A673 (cell line): ENCODE measurements at regions not wholly inside any gene's neighbourhood (a gene's known extent, or its start where the extent isn't known, plus 50 kb on each side); places are given as distances from the start of the nearest gene placed in this dataset.

Experiments
- BruUV-seq: library from RNA; stranded (reverse); fragments of 400-500 nt; replicated peaks from 2 replicates; lab custom pipeline; 2021; lab: Mats Ljungman, UMichigan
- CTCF ChIA-PET: fragments of 300-600 bp; sonication (Branson Sonifier 250); formaldehyde crosslinking; loops from one replicate; lab custom pipeline; 2022; ENCODE audit warnings: antibody characterized with exemption; lab: Charles Lee
- POLR2A ChIA-PET: fragments of 300-600 bp; sonication (Branson Sonifier 250); formaldehyde crosslinking; loops from one replicate; lab custom pipeline; 2022; ENCODE audit warnings: antibody characterized with exemption; ENCODE audit not compliant: low non-redundant PET; lab: Charles Lee
- DNase-seq: peaks from one replicate; pipeline ENCODE4 v3.0.0-alpha.2; 2015; ENCODE audit warnings: low spot score
- H3K27ac ChIP-seq: fragments of 200-600 bp; sonication (generic); 2 replicates; pipeline ENCODE4 v1.5.1; 2016; ENCODE audit warnings: mixed run types, low read depth, mild to moderate bottlenecking, mixed read lengths, antibody characterized with exemption, low read length; ENCODE audit not compliant: poor library complexity, severe bottlenecking
- H3K27me3 ChIP-seq: fragments of 200-600 bp; sonication (generic); replicated peaks from 2 replicates; pipeline ENCODE4 v1.6.1; 2017; ENCODE audit warnings: mixed run types, low read depth, mild to moderate bottlenecking, mixed read lengths, antibody characterized with exemption, low read length; ENCODE audit not compliant: insufficient read depth, poor library complexity
- H3K36me3 ChIP-seq: fragments of 200-600 bp; sonication (generic); 2 replicates; pipeline ENCODE4 v1.6.1; 2016; ENCODE audit warnings: mixed run types, mild to moderate bottlenecking, mixed read lengths, antibody characterized with exemption, low read length; ENCODE audit not compliant: insufficient read depth, poor library complexity, severe bottlenecking
- H3K4me1 ChIP-seq: fragments of 200-600 bp; sonication (generic); 2 replicates; pipeline ENCODE4 v1.6.1; 2017; ENCODE audit warnings: mixed run types, mild to moderate bottlenecking, mixed read lengths, antibody characterized with exemption, low read length; ENCODE audit not compliant: insufficient read depth, poor library complexity, severe bottlenecking
- H3K4me3 ChIP-seq: fragments of 200-600 bp; sonication (generic); 2 replicates; pipeline ENCODE4 v1.5.1; 2016; ENCODE audit warnings: low read depth, mixed run types, mild to moderate bottlenecking, mixed read lengths, low read length; ENCODE audit not compliant: poor library complexity, severe bottlenecking
- H3K9me3 ChIP-seq: fragments of 200-600 bp; sonication (generic); 2 replicates; pipeline ENCODE4 v1.6.1; 2016; ENCODE audit warnings: mixed run types, low read depth, mild to moderate bottlenecking, mixed read lengths, antibody characterized with exemption, low read length; ENCODE audit not compliant: poor library complexity, severe bottlenecking
- EZH2 ChIP-seq: fragments of 200-600 bp; sonication (generic); IDR thresholded peaks from 2 replicates; pipeline ENCODE4 v1.6.1; 2017; ENCODE audit warnings: borderline replicate concordance, low read depth, mild to moderate bottlenecking, mixed read lengths, antibody characterized with exemption, low read length; ENCODE audit not compliant: poor library complexity, severe bottlenecking
- intact Hi-C: fragments of 100-400 bp; cut with micrococcal nuclease; formaldehyde crosslinking; loops from one replicate; pipeline ENCODE4 v1.10.0; 2022; ENCODE audit not compliant: unreplicated experiment
- TF ChIP-seq, protein P1 (sequence below): fragments of 300-800, 200-600 bp; sonication (generic); conservative IDR thresholded peaks from 2 replicates; pipeline ENCODE4 v1.5.1; 2017; ENCODE audit warnings: low read depth, mild to moderate bottlenecking, antibody characterized with exemption, low read length, moderate library complexity, mixed read lengths

GRCh38 chr1:194369622-194370021 is 1183.2 kb upstream of the B3GALT2 start:
- TF ChIP-seq EZH2 = no peak
- TF ChIP-seq, protein P1, sequence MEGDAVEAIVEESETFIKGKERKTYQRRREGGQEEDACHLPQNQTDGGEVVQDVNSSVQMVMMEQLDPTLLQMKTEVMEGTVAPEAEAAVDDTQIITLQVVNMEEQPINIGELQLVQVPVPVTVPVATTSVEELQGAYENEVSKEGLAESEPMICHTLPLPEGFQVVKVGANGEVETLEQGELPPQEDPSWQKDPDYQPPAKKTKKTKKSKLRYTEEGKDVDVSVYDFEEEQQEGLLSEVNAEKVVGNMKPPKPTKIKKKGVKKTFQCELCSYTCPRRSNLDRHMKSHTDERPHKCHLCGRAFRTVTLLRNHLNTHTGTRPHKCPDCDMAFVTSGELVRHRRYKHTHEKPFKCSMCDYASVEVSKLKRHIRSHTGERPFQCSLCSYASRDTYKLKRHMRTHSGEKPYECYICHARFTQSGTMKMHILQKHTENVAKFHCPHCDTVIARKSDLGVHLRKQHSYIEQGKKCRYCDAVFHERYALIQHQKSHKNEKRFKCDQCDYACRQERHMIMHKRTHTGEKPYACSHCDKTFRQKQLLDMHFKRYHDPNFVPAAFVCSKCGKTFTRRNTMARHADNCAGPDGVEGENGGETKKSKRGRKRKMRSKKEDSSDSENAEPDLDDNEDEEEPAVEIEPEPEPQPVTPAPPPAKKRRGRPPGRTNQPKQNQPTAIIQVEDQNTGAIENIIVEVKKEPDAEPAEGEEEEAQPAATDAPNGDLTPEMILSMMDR = no peak
- CTCF ChIA-PET = no interaction called here
- no peak overlapping the region for H3K4me3 ChIP-seq

GRCh38 chr1:194369060-194369459 is 1182.6 kb upstream of the B3GALT2 start:
- H3K9me3 ChIP-seq = no peaks in the 10 kb centered on the region
- POLR2A ChIA-PET = no interaction called here
- no peaks in the 10 kb centered on the region for H3K27me3 ChIP-seq
- no peaks in the 10 kb centered on the region for H3K4me1 ChIP-seq
- CTCF ChIA-PET = no interaction called here
- no peak for DNase-seq
- BruUV-seq = no TSS peak
- no peak overlapping the region for H3K4me3 ChIP-seq
- TF ChIP-seq, protein P1 = no peak
- no peak for TF ChIP-seq EZH2
- intact Hi-C loops = no loop called here
- no peak overlapping the region for H3K27ac ChIP-seq
- H3K36me3 ChIP-seq = no peaks in the 10 kb centered on the region

More at GRCh38 chr1:194369622-194370021, 1183.2 kb upstream of the B3GALT2 start:
- BruUV-seq = no TSS peak
- no peak for DNase-seq
- H3K27ac ChIP-seq = no peak overlapping the region
- no peaks in the 10 kb centered on the region for H3K27me3 ChIP-seq
- POLR2A ChIA-PET = no interaction called here
- H3K4me1 ChIP-seq = no peaks in the 10 kb centered on the region
- intact Hi-C loops = no loop called here
- no peaks in the 10 kb centered on the region for H3K36me3 ChIP-seq
- H3K9me3 ChIP-seq = no peaks in the 10 kb centered on the region

DNA sequence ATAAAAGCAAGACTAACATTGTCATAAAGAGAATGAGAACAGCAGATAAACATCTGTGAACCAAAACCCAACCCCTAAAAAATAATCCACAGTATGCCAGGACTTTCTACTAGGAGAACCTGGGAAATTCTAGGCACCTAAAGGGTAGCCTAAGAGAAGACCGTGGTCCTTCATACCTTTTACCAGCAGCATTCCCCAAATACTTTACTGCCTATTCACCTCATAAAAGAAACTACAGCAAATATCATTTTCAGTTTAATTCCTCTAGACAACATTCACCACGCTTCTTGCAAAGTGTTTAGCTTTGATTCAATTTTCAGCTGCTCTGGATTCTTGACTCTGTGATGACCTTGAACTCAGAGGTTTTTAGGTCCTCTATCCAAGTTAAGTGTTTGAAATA is 1180.7 kb upstream of the B3GALT2 start:
- no peak overlapping the region for H3K27ac ChIP-seq

More for the DNA sequence above, 1180.7 kb upstream of the B3GALT2 start:
- Histone ChIP-seq H3K4me1 (no peaks in the 10 kb centered on the region), H3K4me3 (no peak overlapping the region), H3K27me3 (no peaks in the 10 kb centered on the region), H3K36me3 (no peaks in the 10 kb centered on the region), H3K9me3 (no peaks in the 10 kb centered on the region)
- ChIA-PET CTCF (no interaction called here), POLR2A (no interaction called here)
- intact Hi-C loops = no loop called here
- TF ChIP-seq EZH2 = no peak
- TF ChIP-seq, protein P1 = no peak
- DNase-seq = no peak
- BruUV-seq = no TSS peak
